Loucy (cell line): ENCODE measurements at regions not wholly inside any gene's neighbourhood (a gene's known extent, or its start where the extent isn't known, plus 50 kb on each side); places are given as distances from the start of the nearest gene placed in this dataset.
"Not testable (repeated sequence)": the region's sequence is repeated elsewhere in the genome, so short reads cannot be mapped to it uniquely, and the experiment has no call there.

ENCODE experiments used
- H2AFZ ChIP-seq: fragments of 200-600 bp; sonication (generic); 2 replicates; pipeline ENCODE4 v1.6.0; 2016; ENCODE audit warnings: antibody characterized with exemption, mild to moderate bottlenecking, low read length, moderate library complexity
- H3F3A ChIP-seq: fragments of 200-600 bp; 2 replicates; pipeline ENCODE4 v1.6.0; 2016; ENCODE audit warnings: antibody characterized with exemption, low read depth, mild to moderate bottlenecking
- H3K27me3 ChIP-seq: fragments of 200-600 bp; sonication (generic); 2 replicates; pipeline ENCODE4 v1.6.1; 2014; ENCODE audit warnings: low read length, mild to moderate bottlenecking; ENCODE audit not compliant: insufficient read depth, poor library complexity, severe bottlenecking
- H3K36me3 ChIP-seq: fragments of 200-600 bp; sonication (generic); 2 replicates; pipeline ENCODE4 v1.6.1; 2016; ENCODE audit warnings: low read length; ENCODE audit not compliant: insufficient read depth
- H3K4me1 ChIP-seq: fragments of 200-600 bp; sonication (generic); 2 replicates; pipeline ENCODE4 v1.5.1; 2014; ENCODE audit warnings: low read length, mild to moderate bottlenecking; ENCODE audit not compliant: insufficient read depth, poor library complexity, severe bottlenecking
- H3K4me2 ChIP-seq: fragments of 200-600 bp; sonication (generic); 2 replicates; pipeline ENCODE4 v1.6.0; 2014; ENCODE audit warnings: antibody characterized with exemption, low read length, low read depth, mild to moderate bottlenecking; ENCODE audit not compliant: poor library complexity, severe bottlenecking
- H3K4me3 ChIP-seq: fragments of 200-600 bp; sonication (generic); 2 replicates; pipeline ENCODE4 v1.5.1; 2014; ENCODE audit warnings: low read length, mild to moderate bottlenecking, mixed read lengths; ENCODE audit not compliant: poor library complexity, severe bottlenecking
- H3K79me2 ChIP-seq: fragments of 200-600 bp; sonication (generic); 2 replicates; pipeline ENCODE4 v1.6.1; 2014; ENCODE audit warnings: low read length; ENCODE audit not compliant: insufficient read depth
- H3K9ac ChIP-seq: fragments of 200-600 bp; sonication (generic); 2 replicates; pipeline ENCODE4 v1.6.0; 2014; ENCODE audit warnings: mild to moderate bottlenecking, low read depth, low read length, moderate library complexity; ENCODE audit not compliant: poor library complexity, severe bottlenecking
- H3K9me2 ChIP-seq: fragments of 200-600 bp; sonication (generic); replicated peaks from 2 replicates; pipeline ENCODE4 v1.6.1; 2016; ENCODE audit warnings: low read depth, low read length, mixed read lengths
- H3K9me3 ChIP-seq: fragments of 200-600 bp; sonication (generic); 2 replicates; pipeline ENCODE4 v1.6.1; 2014; ENCODE audit warnings: mild to moderate bottlenecking, antibody characterized with exemption, low read length, low read depth; ENCODE audit not compliant: insufficient read depth
- H4K20me1 ChIP-seq: fragments of 200-600 bp; sonication (generic); 2 replicates; pipeline ENCODE4 v1.6.0; 2014; ENCODE audit warnings: antibody characterized with exemption, low read length, mild to moderate bottlenecking; ENCODE audit not compliant: insufficient read depth, poor library complexity, severe bottlenecking
- CTCF ChIP-seq: fragments of 200-600 bp; sonication (generic); conservative IDR thresholded peaks from 2 replicates; pipeline ENCODE4 v1.5.1; 2014; ENCODE audit warnings: mild to moderate bottlenecking, antibody characterized with exemption, low read length
- EZH2phosphoT487 ChIP-seq: fragments of 200-600 bp; IDR thresholded peaks from 2 replicates; pipeline ENCODE4 v1.6.1; 2018; ENCODE audit warnings: antibody characterized with exemption, mild to moderate bottlenecking, moderate library complexity, borderline replicate concordance

GRCh38 chr2:120642646-120643045 lies 93.0 kb upstream of the GLI2 start:
- Histone ChIP-seq H3K9me2 (no peaks in the 10 kb centered on the region), H3K36me3 (no peaks in the 10 kb centered on the region), H3K27me3 (peaks cover 4% of the 10 kb centered on the region), H3K4me2 (no peak overlapping the region), H4K20me1 (no peaks in the 10 kb centered on the region), H3K9me3 (no peaks in the 10 kb centered on the region), H3F3A (no peaks in the 10 kb centered on the region), H3K4me3 (no peak overlapping the region), H3K79me2 (no peaks in the 10 kb centered on the region), H2AFZ (no peak overlapping the region), H3K4me1 (no peaks in the 10 kb centered on the region), H3K9ac (no peak overlapping the region)
- TF ChIP-seq EZH2phosphoT487 (no peak), CTCF (no peak)

- H3K4me1 ChIP-seq = no peaks in the 10 kb centered on the region
- no peaks in the 10 kb centered on the region for H3K9me2 ChIP-seq
- no peaks in the 10 kb centered on the region for H3K36me3 ChIP-seq
- no peak overlapping the region for H2AFZ ChIP-seq
- no peak overlapping the region for H3K4me2 ChIP-seq
- H3F3A ChIP-seq = no peaks in the 10 kb centered on the region
- H4K20me1 ChIP-seq = no peaks in the 10 kb centered on the region
- no peaks in the 10 kb centered on the region for H3K79me2 ChIP-seq
- TF ChIP-seq CTCF (no peak), EZH2phosphoT487 (no peak)
- no peak overlapping the region for H3K4me3 ChIP-seq
- H3K9me3 ChIP-seq = peaks cover 6% of the 10 kb centered on the region; the same call in 1 of the 2 replicates
- H3K9ac ChIP-seq = no peak overlapping the region
- H3K27me3 ChIP-seq = peaks cover 2% of the 10 kb centered on the region
Observed at GRCh38 chr2:120646994-120647393, 88.7 kb upstream of the GLI2 start.

- no peak overlapping the region for H2AFZ ChIP-seq
- no peak overlapping the region for H3K4me2 ChIP-seq
- H3K27me3 ChIP-seq = no peaks in the 10 kb centered on the region
- H3K9me2 ChIP-seq = no peaks in the 10 kb centered on the region
- H3K36me3 ChIP-seq = no peaks in the 10 kb centered on the region
- no peak overlapping the region for H3K9ac ChIP-seq
- H3K4me1 ChIP-seq = no peaks in the 10 kb centered on the region
- no peak overlapping the region for H3K4me3 ChIP-seq
- H3K79me2 ChIP-seq = no peaks in the 10 kb centered on the region
- H3F3A ChIP-seq = no peaks in the 10 kb centered on the region
- peaks cover 6% of the 10 kb centered on the region; the same call in 1 of the 2 replicates for H3K9me3 ChIP-seq
- H4K20me1 ChIP-seq = no peaks in the 10 kb centered on the region
- TF ChIP-seq EZH2phosphoT487 = no peak
- no peak for TF ChIP-seq CTCF
Observed at GRCh38 chr2:120647487-120647886, 88.2 kb upstream of the GLI2 start.

GRCh38 chr2:120649381-120649780 lies 86.3 kb upstream of the GLI2 start:
- not testable (repeated sequence) for H3K9me3 ChIP-seq, H3F3A ChIP-seq, H3K9ac ChIP-seq, H3K27me3 ChIP-seq, H3K4me2 ChIP-seq, H4K20me1 ChIP-seq, H3K4me3 ChIP-seq, H3K36me3 ChIP-seq, H3K9me2 ChIP-seq, H3K4me1 ChIP-seq, H2AFZ ChIP-seq, H3K79me2 ChIP-seq
